ENCODE measurements at regions not wholly inside any gene's neighbourhood (a gene's known extent, or its start where the extent isn't known, plus 50 kb on each side); places are given as distances from the start of the nearest gene placed in this dataset.
A peak's percentile ranks its signal among the peaks of the same experiment; 100 is the strongest.

- TF ChIP-seq CTCF (IDR thresholded peaks at IDR 0.05 in 4 of 5, conservative IDR thresholded peaks at IDR 0.05 in 1 of 5): peak in 1 of 5 experiments; percentile 14
- no peak for TF ChIP-seq POLR2A (IDR thresholded peaks at IDR 0.05)
Observed at GRCh38 chr4:8688041-8688907, 95.7 kb downstream of the CPZ start.

All from gastrocnemius medialis (tissue), 4 donors.